ENCODE measurements at regions not wholly inside any gene's neighbourhood (a gene's known extent, or its start where the extent isn't known, plus 50 kb on each side); places are given as distances from the start of the nearest gene placed in this dataset.

- Mint-ChIP-seq H3K4me3 (ENCODE audit: low read depth) (no peak overlapping the region), H3K9me3 (ENCODE audit: low read depth) (peaks cover 4% of the 10 kb centered on the region), H3K4me1 (ENCODE audit: low read depth) (peaks cover 10% of the 10 kb centered on the region), H3K27ac (no peak overlapping the region), H3K27me3 (peaks cover 24% of the 10 kb centered on the region), H3K36me3 (ENCODE audit: insufficient read depth) (no peaks in the 10 kb centered on the region)
- no peak for TF ChIP-seq CTCF (IDR thresholded peaks at IDR 0.05; ENCODE audit: unreplicated experiment)
- no peak for DNase-seq (ENCODE audit: low spot score, unreplicated experiment)
Measured at GRCh38 chr13:39890537-39890936, 235.1 kb downstream of the COG6 start.

- Mint-ChIP-seq H3K9me3 (ENCODE audit: low read depth) (no peaks in the 10 kb centered on the region), H3K27me3 (peaks cover 28% of the 10 kb centered on the region), H3K36me3 (ENCODE audit: insufficient read depth) (no peaks in the 10 kb centered on the region), H3K4me3 (ENCODE audit: low read depth) (no peak overlapping the region), H3K4me1 (ENCODE audit: low read depth) (peaks cover 10% of the 10 kb centered on the region), H3K27ac (no peak overlapping the region)
- DNase-seq (ENCODE audit: low spot score, unreplicated experiment), result no peak
- no peak for TF ChIP-seq CTCF (IDR thresholded peaks at IDR 0.05; ENCODE audit: unreplicated experiment)
Measured at GRCh38 chr13:39892721-39893685, 237.5 kb downstream of the COG6 start.

GRCh38 chr13:39893808-39894207 lies 238.3 kb downstream of the COG6 start:
- no peak for TF ChIP-seq CTCF (IDR thresholded peaks at IDR 0.05; ENCODE audit: unreplicated experiment)
- no peak overlapping the region for H3K27ac Mint-ChIP-seq
- H3K4me1 Mint-ChIP-seq (ENCODE audit: low read depth), result peaks cover 6% of the 10 kb centered on the region
- no peaks in the 10 kb centered on the region for H3K36me3 Mint-ChIP-seq (ENCODE audit: insufficient read depth)
- DNase-seq (ENCODE audit: low spot score, unreplicated experiment), result no peak
- H3K4me3 Mint-ChIP-seq (ENCODE audit: low read depth), result no peak overlapping the region
- H3K9me3 Mint-ChIP-seq (ENCODE audit: low read depth), result no peaks in the 10 kb centered on the region
- H3K27me3 Mint-ChIP-seq, result peaks cover 28% of the 10 kb centered on the region

- Mint-ChIP-seq H3K36me3 (ENCODE audit: insufficient read depth) (no peaks in the 10 kb centered on the region), H3K4me3 (ENCODE audit: low read depth) (no peak overlapping the region), H3K27me3 (peaks cover 28% of the 10 kb centered on the region), H3K9me3 (ENCODE audit: low read depth) (no peaks in the 10 kb centered on the region), H3K27ac (no peak overlapping the region), H3K4me1 (ENCODE audit: low read depth) (no peaks in the 10 kb centered on the region)
- TF ChIP-seq CTCF (IDR thresholded peaks at IDR 0.05; ENCODE audit: unreplicated experiment), result no peak
- no peak for DNase-seq (ENCODE audit: low spot score, unreplicated experiment)
Measured at GRCh38 chr13:39894586-39894985, 239.1 kb downstream of the COG6 start.

- Mint-ChIP-seq H3K36me3 (ENCODE audit: insufficient read depth) (no peaks in the 10 kb centered on the region), H3K9me3 (ENCODE audit: low read depth) (no peaks in the 10 kb centered on the region), H3K27ac (no peak overlapping the region), H3K27me3 (peaks cover 28% of the 10 kb centered on the region), H3K4me1 (ENCODE audit: low read depth) (no peaks in the 10 kb centered on the region), H3K4me3 (ENCODE audit: low read depth) (no peak overlapping the region)
- TF ChIP-seq CTCF (IDR thresholded peaks at IDR 0.05; ENCODE audit: unreplicated experiment), result no peak
- DNase-seq (ENCODE audit: low spot score, unreplicated experiment), result no peak
Measured at GRCh38 chr13:39895254-39895653, 239.8 kb downstream of the COG6 start.
